ENCODE measurements at regions not wholly inside any gene's neighbourhood (a gene's known extent, or its start where the extent isn't known, plus 50 kb on each side); places are given as distances from the start of the nearest gene placed in this dataset.
A peak's percentile ranks its signal among the peaks of the same experiment; 100 is the strongest.

GRCh38 chr5:51816427-51816826 is 433.2 kb downstream of the ISL1 start:
- no peak overlapping the region for H3K27ac ChIP-seq
- no peaks in the 10 kb centered on the region for H3K4me1 ChIP-seq
- 91% methylated on average over 2 of the region's 2 CpGs for WGBS, 2 donors
- DNase-seq (no peak), ATAC-seq (ENCODE audit: low FRiP score in 2 of 2) (no peak)
- TF ChIP-seq EP300 (IDR thresholded peaks at IDR 0.05) = no peak
- no peak for TF ChIP-seq POLR2A (IDR thresholded peaks at IDR 0.05)
- no peak for TF ChIP-seq POLR2AphosphoS5 (IDR thresholded peaks at IDR 0.05)
- TF ChIP-seq CTCF (IDR thresholded peaks at IDR 0.05) = no peak
- no peaks in the 10 kb centered on the region for H3K36me3 ChIP-seq
- H3K4me3 ChIP-seq = no peak overlapping the region
- H3K27me3 ChIP-seq = no peaks in the 10 kb centered on the region
- no peaks in the 10 kb centered on the region for H3K9me3 ChIP-seq

DNA sequence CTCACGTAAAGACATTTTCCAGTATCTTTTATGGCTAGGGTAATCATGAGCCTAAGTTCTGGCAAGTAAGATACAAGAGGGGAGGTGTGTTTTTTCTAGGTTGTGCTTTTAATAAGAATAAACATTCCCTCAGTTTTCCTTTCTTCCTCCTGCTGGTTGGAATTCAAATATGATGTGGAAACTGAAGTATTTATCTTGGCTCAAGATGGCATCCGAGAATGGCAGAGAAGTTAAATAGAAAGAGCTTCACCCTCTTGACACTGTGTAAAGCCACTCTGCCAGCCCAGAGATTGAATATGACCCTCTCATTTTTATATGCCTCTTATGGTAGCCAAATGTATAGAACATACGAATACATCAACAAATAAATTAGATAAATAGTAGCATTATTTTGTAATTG is 438.4 kb downstream of the ISL1 start:
- no peaks in the 10 kb centered on the region for H3K9me3 ChIP-seq
- no peaks in the 10 kb centered on the region for H3K27me3 ChIP-seq
- no peak for ATAC-seq (ENCODE audit: low FRiP score in 2 of 2)
- DNase-seq = no peak
- 58 to 61% methylated on average over 3 of the region's 3 CpGs for WGBS, 2 donors
- TF ChIP-seq EP300 (IDR thresholded peaks at IDR 0.05) = no peak
- TF ChIP-seq POLR2AphosphoS5 (IDR thresholded peaks at IDR 0.05) = no peak
- TF ChIP-seq CTCF (IDR thresholded peaks at IDR 0.05) = peak in 1 of 6 experiments; percentile 11
- no peak for TF ChIP-seq POLR2A (IDR thresholded peaks at IDR 0.05)
- H3K4me1 ChIP-seq = no peaks in the 10 kb centered on the region
- H3K36me3 ChIP-seq = no peaks in the 10 kb centered on the region
- H3K4me3 ChIP-seq = no peak overlapping the region
- H3K27ac ChIP-seq = no peak overlapping the region

- Histone ChIP-seq H3K4me1 (no peaks in the 10 kb centered on the region), H3K27me3 (no peaks in the 10 kb centered on the region), H3K9me3 (no peaks in the 10 kb centered on the region), H3K27ac (no peak overlapping the region), H3K4me3 (no peak overlapping the region), H3K36me3 (no peaks in the 10 kb centered on the region)
- TF ChIP-seq EP300 (IDR thresholded peaks at IDR 0.05) = no peak
- no peak for TF ChIP-seq POLR2AphosphoS5 (IDR thresholded peaks at IDR 0.05)
- no peak for TF ChIP-seq CTCF (IDR thresholded peaks at IDR 0.05)
- no peak for TF ChIP-seq POLR2A (IDR thresholded peaks at IDR 0.05)
- 54 to 57% methylated on average over 2 of the region's 2 CpGs for WGBS, 2 donors
- no peak for DNase-seq
- no peak for ATAC-seq (ENCODE audit: low FRiP score in 2 of 2)
Measured at GRCh38 chr5:51829230-51829629, 446.0 kb downstream of the ISL1 start.

DNA sequence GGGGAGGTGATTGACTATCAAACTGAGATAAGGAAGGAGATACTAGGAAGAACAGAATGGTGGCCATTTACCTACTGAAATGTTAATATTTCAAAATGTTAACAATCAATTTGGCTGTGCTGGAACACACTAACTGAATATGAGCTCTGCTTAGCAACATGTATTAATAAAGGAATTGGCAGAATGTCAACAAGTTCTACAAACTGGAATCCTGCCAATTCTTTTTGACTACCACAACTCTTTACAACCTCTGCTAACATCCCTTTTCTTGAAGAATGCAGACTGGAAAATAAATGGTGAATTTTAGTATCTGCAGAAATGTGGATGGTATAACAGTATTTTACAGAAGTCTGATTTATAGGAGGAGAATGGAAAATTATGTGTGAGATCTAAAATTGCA is 446.4 kb downstream of the ISL1 start:
- TF ChIP-seq POLR2A (IDR thresholded peaks at IDR 0.05) (no peak), EP300 (IDR thresholded peaks at IDR 0.05) (no peak), POLR2AphosphoS5 (IDR thresholded peaks at IDR 0.05) (no peak), CTCF (IDR thresholded peaks at IDR 0.05) (no peak)
- ATAC-seq (ENCODE audit: low FRiP score in 2 of 2) = no peak
- Histone ChIP-seq H3K9me3 (no peaks in the 10 kb centered on the region), H3K36me3 (no peaks in the 10 kb centered on the region), H3K4me3 (no peak overlapping the region), H3K27me3 (no peaks in the 10 kb centered on the region), H3K27ac (no peak overlapping the region), H3K4me1 (no peaks in the 10 kb centered on the region)
- no peak for DNase-seq

- Histone ChIP-seq H3K4me3 (no peak overlapping the region), H3K4me1 (no peaks in the 10 kb centered on the region), H3K27me3 (no peaks in the 10 kb centered on the region), H3K9me3 (no peaks in the 10 kb centered on the region), H3K27ac (no peak overlapping the region), H3K36me3 (no peaks in the 10 kb centered on the region)
- ATAC-seq (ENCODE audit: low FRiP score in 2 of 2) (no peak), DNase-seq (no peak)
- 86 to 89% methylated on average over 5 of the region's 5 CpGs for WGBS, 2 donors
- TF ChIP-seq POLR2AphosphoS5 (IDR thresholded peaks at IDR 0.05) = no peak
- no peak for TF ChIP-seq POLR2A (IDR thresholded peaks at IDR 0.05)
- TF ChIP-seq CTCF (IDR thresholded peaks at IDR 0.05) = no peak
- TF ChIP-seq EP300 (IDR thresholded peaks at IDR 0.05) = no peak
Measured at GRCh38 chr5:51832934-51833470, 449.8 kb downstream of the ISL1 start.
